Ovary (tissue), 7 donors: ENCODE measurements at regions not wholly inside any gene's neighbourhood (a gene's known extent, or its start where the extent isn't known, plus 50 kb on each side); places are given as distances from the start of the nearest gene placed in this dataset.

Experiments
- DNase-seq, 5 donors: peaks; one replicate each; pipeline ENCODE4 v3.0.0-alpha.2; 2019 to 2020
- H3K27ac ChIP-seq, 2 donors: fragments of 200-600 bp; one replicate each; pipeline versions ENCODE4 v1.5.1 to v1.8.0; 2019 to 2022
- H3K27me3 ChIP-seq: fragments of 200-600 bp; one replicate; pipeline ENCODE4 v1.8.0; 2022
- H3K36me3 ChIP-seq: fragments of 200-600 bp; sonication (generic); one replicate; pipeline ENCODE4 v1.5.1; 2019
- H3K4me1 ChIP-seq: one replicate; pipeline ENCODE4 v1.8.1; 2013; ENCODE audit warnings: mild to moderate bottlenecking, moderate library complexity; ENCODE audit not compliant: insufficient read depth
- H3K4me3 ChIP-seq: fragments of 200-600 bp; sonication (generic); one replicate; pipeline ENCODE4 v1.5.1; 2017
- H3K9me3 ChIP-seq, 2 donors: fragments of 200-600 bp in 1 of 2; sonication (generic) in 1 of 2; one replicate each; pipeline versions ENCODE4 v1.5.1 to v1.8.1; 2013 to 2019; ENCODE audit warnings: mild to moderate bottlenecking in 1 of 2, moderate library complexity in 1 of 2
- EP300 ChIP-seq: sonication (generic); formaldehyde crosslinking; IDR thresholded peaks from one replicate; pipeline ENCODE4 v1.6.1; 2017; ENCODE audit warnings: antibody characterized with exemption
- POLR2A ChIP-seq: fragments of 450-650 bp; IDR thresholded peaks from one replicate; pipeline ENCODE4 v1.6.1; 2017; ENCODE audit warnings: antibody characterized with exemption, mild to moderate bottlenecking, moderate library complexity
- WGBS, 3 donors: extraction: QIAGEN DNeasy Blood & Tissue Kit in 1 of 3; methylation state at CpG; one replicate each; pipeline versions ENCODE4 v1.1.5 to v1.1.7; 2013 to 2017; 5-methylcytosine and 5-hydroxymethylcytosine counted together
- intact Hi-C, 4 donors: fragments of 100-400 bp; cut with DNase I; formaldehyde crosslinking; loops; one replicate each; pipeline versions ENCODE4 v1.11.0 to v1.15.1; 2022 to 2023
- TF ChIP-seq, protein P1 (sequence below), 3 donors: fragments of 450-650 bp in 2 of 3; fragments of 200-600 bp in 1 of 3; IDR thresholded peaks; one replicate each; pipeline versions ENCODE4 v1.5.1 to v1.8.0; 2016 to 2022; ENCODE audit warnings: antibody characterized with exemption in 3 of 3, mild to moderate bottlenecking in 1 of 3
- donor health status: DM: no; HTN: no; CAD: no; lungs with moderate emphysema.
- donor health status: DM: no; HTN: no; CAD: no.
- donor health status: Bipolar disorder and iron deficiency.
- donor health status: DM: no; HTN: no; CAD: no.
- donor health status: DM: yes; HTN: yes; CAD: no.

DNA sequence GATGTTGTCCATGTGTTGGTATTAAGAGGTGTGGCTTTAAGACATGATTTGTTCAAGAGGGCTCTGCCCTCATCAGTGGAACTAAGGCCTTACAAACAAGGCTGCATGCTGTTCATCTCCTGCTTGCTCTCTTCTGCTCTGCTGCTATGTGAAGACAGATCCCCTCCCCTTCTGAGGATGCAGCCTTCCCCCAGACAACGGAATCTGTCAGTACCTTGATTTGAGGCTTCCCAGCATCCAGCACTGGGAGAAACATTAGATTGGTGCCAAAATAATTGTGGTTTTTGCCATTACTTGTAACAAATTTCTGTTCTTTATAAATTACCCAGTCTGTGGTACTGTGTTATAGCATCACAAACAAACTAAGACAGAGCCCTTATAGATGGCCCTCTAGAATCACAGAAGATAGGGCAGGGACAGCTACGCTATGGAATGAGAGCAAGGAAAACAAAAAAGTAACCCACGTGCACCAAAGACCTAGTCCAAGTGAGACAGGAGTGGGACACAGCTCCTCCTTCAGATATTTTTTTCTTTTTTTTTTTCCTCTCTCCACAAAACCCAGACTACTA is 151.5 kb upstream of the RXFP2 start:
- Histone ChIP-seq H3K27ac (no peak overlapping the region), H3K4me3 (no peak overlapping the region), H3K9me3 (no peaks in the 10 kb centered on the region), H3K36me3 (no peaks in the 10 kb centered on the region), H3K27me3 (no peaks in the 10 kb centered on the region), H3K4me1 (no peaks in the 10 kb centered on the region)
- WGBS, 3 donors, result 7 to 14% (median 9%) methylated on average over 3 of the region's 3 CpGs
- TF ChIP-seq POLR2A (no peak), EP300 (no peak)
- TF ChIP-seq, protein P1, sequence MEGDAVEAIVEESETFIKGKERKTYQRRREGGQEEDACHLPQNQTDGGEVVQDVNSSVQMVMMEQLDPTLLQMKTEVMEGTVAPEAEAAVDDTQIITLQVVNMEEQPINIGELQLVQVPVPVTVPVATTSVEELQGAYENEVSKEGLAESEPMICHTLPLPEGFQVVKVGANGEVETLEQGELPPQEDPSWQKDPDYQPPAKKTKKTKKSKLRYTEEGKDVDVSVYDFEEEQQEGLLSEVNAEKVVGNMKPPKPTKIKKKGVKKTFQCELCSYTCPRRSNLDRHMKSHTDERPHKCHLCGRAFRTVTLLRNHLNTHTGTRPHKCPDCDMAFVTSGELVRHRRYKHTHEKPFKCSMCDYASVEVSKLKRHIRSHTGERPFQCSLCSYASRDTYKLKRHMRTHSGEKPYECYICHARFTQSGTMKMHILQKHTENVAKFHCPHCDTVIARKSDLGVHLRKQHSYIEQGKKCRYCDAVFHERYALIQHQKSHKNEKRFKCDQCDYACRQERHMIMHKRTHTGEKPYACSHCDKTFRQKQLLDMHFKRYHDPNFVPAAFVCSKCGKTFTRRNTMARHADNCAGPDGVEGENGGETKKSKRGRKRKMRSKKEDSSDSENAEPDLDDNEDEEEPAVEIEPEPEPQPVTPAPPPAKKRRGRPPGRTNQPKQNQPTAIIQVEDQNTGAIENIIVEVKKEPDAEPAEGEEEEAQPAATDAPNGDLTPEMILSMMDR (IDR thresholded peaks at IDR 0.05), result no peak
- intact Hi-C loops, result no loop called here
- no peak for DNase-seq

DNA sequence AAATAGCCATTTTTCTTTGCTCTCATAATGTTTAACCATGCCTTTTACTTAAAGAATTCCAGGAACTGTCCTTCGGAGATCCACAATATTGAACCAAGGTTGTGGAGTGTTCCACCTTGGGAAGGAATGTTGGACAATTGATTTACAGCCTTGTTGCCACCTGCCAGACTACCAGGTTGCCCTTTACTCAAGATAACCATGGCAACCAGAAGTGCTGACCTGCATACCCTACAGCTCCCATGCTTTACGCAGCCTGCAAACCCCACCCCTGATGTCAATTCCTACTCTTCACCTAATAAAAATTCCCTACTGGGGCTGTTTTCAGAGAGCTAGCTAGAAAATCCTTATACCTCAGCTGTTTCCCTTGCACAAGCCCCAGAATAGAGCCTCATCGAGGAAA is 151.0 kb upstream of the RXFP2 start:
- TF ChIP-seq EP300, result no peak
- TF ChIP-seq, protein P1 (IDR thresholded peaks at IDR 0.05), result no peak
- TF ChIP-seq POLR2A, result no peak
- H3K9me3 ChIP-seq, result no peaks in the 10 kb centered on the region
- no peaks in the 10 kb centered on the region for H3K27me3 ChIP-seq
- no peaks in the 10 kb centered on the region for H3K36me3 ChIP-seq
- H3K4me1 ChIP-seq, result no peaks in the 10 kb centered on the region
- 58 to 63% (median 58%) methylated on average over 3 of the region's 3 CpGs for WGBS, 3 donors
- intact Hi-C loops, result no loop called here
- H3K27ac ChIP-seq, result no peak overlapping the region
- H3K4me3 ChIP-seq, result no peak overlapping the region
- DNase-seq, result no peak

DNA sequence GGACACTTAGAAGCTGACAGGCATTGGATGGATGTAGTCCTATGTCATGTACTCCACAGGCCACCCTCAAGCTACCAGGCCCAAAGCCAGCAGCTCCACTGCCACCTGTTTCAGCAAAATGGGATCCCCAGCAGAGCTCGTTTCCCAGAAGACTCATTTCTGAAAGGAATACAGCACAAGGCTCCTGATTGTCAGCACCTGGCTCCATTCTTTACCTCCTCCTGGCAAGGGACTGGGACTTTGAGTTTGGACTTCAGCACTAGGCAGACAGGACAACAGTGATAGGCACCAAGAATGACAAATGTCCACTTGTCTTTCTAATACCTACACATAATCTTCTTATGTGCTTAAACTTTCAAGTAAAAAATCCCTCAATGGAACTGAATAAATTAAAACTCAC is 150.4 kb upstream of the RXFP2 start:
- H3K27ac ChIP-seq, result no peak overlapping the region
- H3K4me1 ChIP-seq, result no peaks in the 10 kb centered on the region
- intact Hi-C loops, result no loop called here
- no peaks in the 10 kb centered on the region for H3K36me3 ChIP-seq
- 66 to 80% (median 73%) methylated on average over 1 of the region's 1 CpG for WGBS, 3 donors
- no peak for TF ChIP-seq POLR2A
- TF ChIP-seq, protein P1 (IDR thresholded peaks at IDR 0.05), result no peak
- no peak for TF ChIP-seq EP300
- no peaks in the 10 kb centered on the region for H3K27me3 ChIP-seq
- no peaks in the 10 kb centered on the region for H3K9me3 ChIP-seq
- DNase-seq, result no peak
- H3K4me3 ChIP-seq, result no peak overlapping the region

DNA sequence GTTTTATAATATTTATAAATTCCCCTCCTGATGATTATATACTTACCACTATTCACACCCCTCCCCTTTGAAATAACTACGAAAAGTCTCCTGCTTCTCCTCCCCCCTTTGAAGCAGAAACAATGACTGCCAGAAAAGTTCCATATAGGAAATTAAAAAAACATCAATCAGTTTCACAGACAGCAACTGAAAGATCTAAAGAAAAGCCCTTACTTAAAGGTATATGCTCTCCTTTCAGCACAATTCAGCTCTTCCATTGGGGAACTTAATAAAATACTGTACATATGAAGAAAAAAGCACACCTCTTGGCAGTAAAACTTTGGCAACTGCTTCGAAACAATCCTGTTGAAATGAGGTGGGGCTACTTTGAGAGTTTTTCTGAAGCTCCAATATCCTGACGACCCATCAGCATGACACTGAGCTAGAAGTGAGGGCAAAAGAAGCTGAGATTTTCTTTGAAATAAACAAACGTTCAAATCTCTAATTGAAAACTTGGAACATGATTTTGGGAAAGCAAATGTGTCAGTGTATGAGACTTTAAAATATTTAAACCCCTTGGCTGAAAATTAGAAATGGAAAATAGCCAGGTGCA is 147.6 kb upstream of the RXFP2 start:
- Histone ChIP-seq H3K4me3 (no peak overlapping the region), H3K27ac (no peak overlapping the region), H3K9me3 (no peaks in the 10 kb centered on the region), H3K27me3 (no peaks in the 10 kb centered on the region), H3K4me1 (no peaks in the 10 kb centered on the region), H3K36me3 (no peaks in the 10 kb centered on the region)
- no peak for DNase-seq
- TF ChIP-seq, protein P1 (IDR thresholded peaks at IDR 0.05), result no peak
- TF ChIP-seq POLR2A (no peak), EP300 (no peak)
- 25 to 31% (median 27%) methylated on average over 4 of the region's 4 CpGs for WGBS, 3 donors
- intact Hi-C loops, result no loop called here
